Activated CD8-positive, alpha-beta T cell treated with anti-CD3 and anti-CD28 coated beads, Interleukin-2, amount 10 ng/mL, durations not matched to agents 7 days and 5 days (primary cell): ENCODE measurements at regions not wholly inside any gene's neighbourhood (a gene's known extent, or its start where the extent isn't known, plus 50 kb on each side); places are given as distances from the start of the nearest gene placed in this dataset.
"Not testable (repeated sequence)": the region's sequence is repeated elsewhere in the genome, so short reads cannot be mapped to it uniquely, and the experiment has no call there.

Experiments used
- ATAC-seq: fragments of 150-1000 bp; cut with Tn5 transposase; one replicate; pipeline ENCODE4 v1.10.0; 2021; ENCODE audit warnings: moderate library complexity
- CTCF ChIA-PET: fragments of 350-600 bp; sonication (Branson Sonifier 250); formaldehyde crosslinking; loops from one replicate; lab custom pipeline; 2021; ENCODE audit warnings: antibody characterized with exemption; lab: Charles Lee
- POLR2A ChIA-PET: fragments of 350-600 bp; sonication (Branson Sonifier 250); formaldehyde crosslinking; loops from one replicate; lab custom pipeline; 2021; ENCODE audit warnings: antibody characterized with exemption; lab: Charles Lee
- DNase-seq: peaks from one replicate; pipeline ENCODE4 v3.0.0-alpha.2; 2020
- H3K27ac Mint-ChIP-seq: one replicate; pipeline ENCODE4 v1.8.0; 2021; ENCODE audit warnings: mild to moderate bottlenecking, mixed read lengths
- H3K27me3 Mint-ChIP-seq: one replicate; pipeline ENCODE4 v1.8.0; 2021; ENCODE audit warnings: low read depth, mixed read lengths
- H3K36me3 Mint-ChIP-seq: one replicate; pipeline ENCODE4 v1.8.0; 2021; ENCODE audit warnings: low read depth, mixed read lengths
- H3K4me1 Mint-ChIP-seq: one replicate; pipeline ENCODE4 v1.8.0; 2021; ENCODE audit warnings: low read depth, mixed read lengths
- H3K4me3 Mint-ChIP-seq: one replicate; pipeline ENCODE4 v1.8.0; 2021; ENCODE audit warnings: mild to moderate bottlenecking, mixed read lengths
- H3K9me3 Mint-ChIP-seq: one replicate; pipeline ENCODE4 v1.8.0; 2022; ENCODE audit warnings: mixed read lengths; ENCODE audit not compliant: insufficient read depth

DNA sequence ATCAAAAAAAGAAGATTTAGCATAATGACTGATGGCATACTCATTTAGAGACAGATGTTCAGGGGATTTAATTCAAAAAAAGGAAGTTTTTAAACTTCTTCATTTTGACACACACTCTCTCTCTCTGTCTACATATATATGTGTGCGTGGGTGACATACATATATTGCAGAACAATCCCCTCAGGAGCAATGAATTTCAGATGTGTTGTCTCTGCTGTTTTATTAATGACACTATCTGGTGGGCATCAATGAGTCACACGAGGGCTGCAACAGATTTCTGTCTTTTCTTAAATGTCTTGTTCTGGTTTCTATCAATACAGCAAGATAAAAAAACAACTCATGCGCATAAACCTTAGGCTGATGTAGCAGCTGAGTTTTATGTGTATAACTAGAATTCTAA lies 123.5 kb upstream of the SLCO6A1 start:
- no peak overlapping the region for H3K4me3 Mint-ChIP-seq
- ChIA-PET POLR2A (no interaction called here), CTCF (no interaction called here)
- no peaks in the 10 kb centered on the region for H3K4me1 Mint-ChIP-seq
- no peak for ATAC-seq
- no peaks in the 10 kb centered on the region for H3K27me3 Mint-ChIP-seq
- no peaks in the 10 kb centered on the region for H3K36me3 Mint-ChIP-seq
- no peak overlapping the region for H3K27ac Mint-ChIP-seq
- no peaks in the 10 kb centered on the region for H3K9me3 Mint-ChIP-seq
- no peak for DNase-seq

DNA sequence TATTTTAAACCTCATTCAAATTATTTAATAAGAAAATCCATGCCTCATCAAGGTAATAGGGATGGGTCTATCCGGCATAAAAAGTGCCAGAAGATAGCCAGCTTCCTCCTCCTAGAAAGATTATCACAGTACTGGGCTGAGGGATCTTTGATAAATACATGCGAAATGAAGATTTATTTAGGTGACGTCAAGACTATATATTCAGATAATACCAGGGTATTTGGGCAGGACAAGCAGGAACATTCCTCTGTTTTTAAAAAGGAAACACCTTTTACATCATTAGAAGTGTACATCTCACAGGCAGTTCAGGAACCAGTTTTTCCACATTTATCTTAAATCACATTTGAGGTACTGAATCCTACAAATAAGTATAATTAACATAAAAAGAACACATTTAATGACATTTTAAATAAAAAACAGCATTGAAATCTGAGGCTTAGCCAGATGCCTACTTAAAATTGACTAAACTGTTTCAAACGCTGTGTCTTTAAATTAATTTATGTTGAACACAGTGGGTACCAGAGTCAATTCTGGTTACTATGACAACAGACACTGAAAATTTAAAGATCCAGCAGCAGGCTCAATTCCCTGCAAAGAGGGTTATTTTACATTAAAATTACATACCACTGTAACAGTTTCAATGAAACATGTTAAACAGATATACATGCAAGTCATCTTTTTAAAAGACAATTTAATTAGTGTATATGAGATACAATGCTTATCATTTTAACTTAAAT lies 124.7 kb upstream of the SLCO6A1 start:
- ATAC-seq (no peak), DNase-seq (no peak)
- H3K9me3 Mint-ChIP-seq = no peaks in the 10 kb centered on the region
- no peaks in the 10 kb centered on the region for H3K4me1 Mint-ChIP-seq
- H3K4me3 Mint-ChIP-seq = no peak overlapping the region
- H3K27me3 Mint-ChIP-seq = peaks cover 2% of the 10 kb centered on the region
- CTCF ChIA-PET = no interaction called here
- POLR2A ChIA-PET = no interaction called here
- no peaks in the 10 kb centered on the region for H3K36me3 Mint-ChIP-seq
- no peak overlapping the region for H3K27ac Mint-ChIP-seq

DNA sequence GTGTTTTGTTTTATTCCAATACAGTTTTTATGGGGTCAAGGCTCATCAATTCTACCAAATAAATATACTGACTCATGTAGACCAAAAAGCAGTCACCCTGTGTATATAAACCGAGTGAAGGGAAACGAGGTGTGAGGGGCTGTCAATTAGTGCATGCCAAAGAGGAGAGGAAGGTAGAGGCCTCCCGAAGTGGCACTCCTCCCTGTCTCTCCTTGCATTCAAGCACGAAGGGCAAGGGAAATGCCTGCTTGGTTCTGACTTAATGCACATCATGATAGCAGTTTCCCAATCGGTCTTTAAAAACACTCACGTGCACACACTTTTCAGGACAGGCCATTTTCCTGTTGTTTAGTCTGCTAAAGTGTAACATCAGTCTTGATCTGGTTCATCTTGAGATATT lies 125.6 kb upstream of the SLCO6A1 start:
- DNase-seq = no peak
- ATAC-seq = no peak
- Mint-ChIP-seq H3K36me3 (no peaks in the 10 kb centered on the region), H3K4me3 (no peak overlapping the region), H3K27ac (no peak overlapping the region), H3K9me3 (no peaks in the 10 kb centered on the region), H3K27me3 (peaks cover 3% of the 10 kb centered on the region), H3K4me1 (no peaks in the 10 kb centered on the region)
- CTCF ChIA-PET = no interaction called here
- POLR2A ChIA-PET = no interaction called here

DNA sequence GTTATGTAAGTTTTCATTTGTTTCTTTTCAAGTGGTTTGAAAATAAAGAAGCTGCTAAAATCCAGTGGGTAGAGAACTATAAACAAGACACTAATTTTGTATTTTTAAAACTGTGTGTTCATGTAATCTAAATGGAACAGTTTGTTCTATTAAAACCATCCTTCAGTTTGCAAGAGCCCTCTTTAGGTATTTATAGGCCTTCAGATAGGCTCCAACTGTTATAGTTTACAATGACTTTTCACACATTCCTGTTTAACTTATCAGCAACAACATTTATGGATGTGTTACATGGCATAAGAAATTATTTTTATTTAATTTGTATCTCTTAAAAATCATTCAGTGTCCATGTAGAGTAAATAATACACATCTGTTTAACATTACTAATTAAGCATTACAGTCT lies 126.7 kb upstream of the SLCO6A1 start:
- peaks cover 3% of the 10 kb centered on the region for H3K27me3 Mint-ChIP-seq
- no peaks in the 10 kb centered on the region for H3K36me3 Mint-ChIP-seq
- no peaks in the 10 kb centered on the region for H3K9me3 Mint-ChIP-seq
- no peak for DNase-seq
- CTCF ChIA-PET = no interaction called here
- no peaks in the 10 kb centered on the region for H3K4me1 Mint-ChIP-seq
- H3K27ac Mint-ChIP-seq = no peak overlapping the region
- no peak overlapping the region for H3K4me3 Mint-ChIP-seq
- no peak for ATAC-seq
- POLR2A ChIA-PET = no interaction called here

DNA sequence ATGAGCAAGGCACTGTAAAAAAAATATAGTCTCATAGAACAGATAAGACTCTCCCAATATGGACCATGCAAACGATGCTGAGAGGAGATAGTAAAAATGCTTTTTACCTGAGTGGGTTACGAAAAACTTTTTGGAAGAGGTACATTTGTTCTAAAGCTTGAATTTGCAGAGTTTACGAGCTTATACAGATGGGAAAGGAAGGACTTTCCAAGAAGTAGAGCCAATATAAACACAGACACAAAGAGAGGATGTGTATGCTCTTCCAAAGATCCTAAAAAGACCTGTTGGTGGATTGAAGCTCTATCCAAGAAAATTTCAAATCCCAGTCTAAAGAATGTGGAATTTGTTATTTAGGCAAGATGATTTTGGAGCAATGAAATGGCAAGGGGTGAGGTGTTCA lies 127.1 kb upstream of the SLCO6A1 start:
- ChIA-PET POLR2A (no interaction called here), CTCF (no interaction called here)

DNA sequence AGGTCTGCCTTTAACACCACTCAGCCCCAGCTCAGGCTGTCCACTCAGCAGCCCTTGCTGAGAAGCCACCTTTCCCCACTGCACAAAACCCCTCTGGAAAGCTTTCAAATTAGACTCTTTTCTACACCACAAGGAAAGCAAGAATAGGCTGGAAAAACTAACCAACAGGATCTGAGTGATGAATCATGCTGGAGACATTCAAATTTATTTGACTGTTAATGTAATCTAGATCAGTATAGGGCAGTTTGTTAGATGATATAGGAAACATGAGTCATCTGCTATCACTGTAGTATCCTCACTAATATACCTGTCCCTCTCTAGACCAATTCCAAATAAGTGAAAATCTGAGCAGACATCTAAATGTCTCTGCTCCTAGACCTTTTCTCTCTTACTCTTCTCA lies 127.8 kb upstream of the PAM start:
- H3K27ac Mint-ChIP-seq = no peak overlapping the region
- H3K27me3 Mint-ChIP-seq = peaks cover 3% of the 10 kb centered on the region
- POLR2A ChIA-PET = no interaction called here
- CTCF ChIA-PET = no interaction called here
- no peak for DNase-seq
- H3K9me3 Mint-ChIP-seq = no peaks in the 10 kb centered on the region
- no peaks in the 10 kb centered on the region for H3K4me1 Mint-ChIP-seq
- no peak overlapping the region for H3K4me3 Mint-ChIP-seq
- ATAC-seq = no peak
- no peaks in the 10 kb centered on the region for H3K36me3 Mint-ChIP-seq

More for the DNA sequence above, 127.1 kb upstream of the SLCO6A1 start:
- H3K36me3 Mint-ChIP-seq = no peaks in the 10 kb centered on the region
- peaks cover 3% of the 10 kb centered on the region for H3K27me3 Mint-ChIP-seq
- no peaks in the 10 kb centered on the region for H3K4me1 Mint-ChIP-seq
- H3K9me3 Mint-ChIP-seq = no peaks in the 10 kb centered on the region
- no peak for ATAC-seq
- H3K27ac Mint-ChIP-seq = no peak overlapping the region
- H3K4me3 Mint-ChIP-seq = no peak overlapping the region
- DNase-seq = no peak

DNA sequence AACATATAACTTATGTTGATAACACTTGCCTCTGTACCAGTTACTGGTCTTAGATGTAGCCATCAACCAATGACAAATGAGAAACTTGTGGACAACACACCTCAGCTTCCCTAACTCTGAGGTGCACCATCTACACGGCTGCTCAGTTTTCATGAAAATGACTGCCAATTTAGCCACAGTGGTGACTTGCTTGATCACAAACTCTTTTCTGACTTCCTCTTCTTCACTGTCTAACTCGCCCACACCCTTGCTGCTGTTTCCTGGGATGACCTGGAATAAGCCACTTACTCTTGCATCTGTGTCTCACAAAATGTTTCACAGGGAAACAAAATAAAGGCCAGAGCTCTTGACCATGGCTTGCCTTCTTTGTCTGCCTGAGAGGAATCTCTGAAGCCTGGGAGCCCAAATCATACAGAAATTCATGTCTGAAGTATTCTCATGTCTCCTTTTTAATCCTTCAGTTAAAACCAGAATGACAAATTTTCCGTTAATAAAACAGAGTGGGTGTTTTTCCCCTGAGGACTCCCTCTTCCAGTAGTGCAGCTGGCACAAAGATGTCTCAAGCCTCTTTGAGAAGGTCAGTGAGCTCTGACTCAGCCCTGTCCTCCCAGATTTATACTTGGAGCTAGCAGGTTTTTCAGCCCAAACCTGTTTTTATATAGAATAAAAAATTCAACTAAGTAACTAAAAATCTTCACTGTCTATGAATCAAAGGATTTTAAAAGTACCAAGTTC lies 126.5 kb upstream of the PAM start:
- Mint-ChIP-seq H3K9me3 (no peaks in the 10 kb centered on the region), H3K27me3 (peaks cover 3% of the 10 kb centered on the region), H3K4me3 (no peak overlapping the region), H3K4me1 (no peaks in the 10 kb centered on the region), H3K27ac (no peak overlapping the region), H3K36me3 (no peaks in the 10 kb centered on the region)
- no peak for ATAC-seq
- ChIA-PET CTCF (no interaction called here), POLR2A (no interaction called here)
- DNase-seq = no peak

DNA sequence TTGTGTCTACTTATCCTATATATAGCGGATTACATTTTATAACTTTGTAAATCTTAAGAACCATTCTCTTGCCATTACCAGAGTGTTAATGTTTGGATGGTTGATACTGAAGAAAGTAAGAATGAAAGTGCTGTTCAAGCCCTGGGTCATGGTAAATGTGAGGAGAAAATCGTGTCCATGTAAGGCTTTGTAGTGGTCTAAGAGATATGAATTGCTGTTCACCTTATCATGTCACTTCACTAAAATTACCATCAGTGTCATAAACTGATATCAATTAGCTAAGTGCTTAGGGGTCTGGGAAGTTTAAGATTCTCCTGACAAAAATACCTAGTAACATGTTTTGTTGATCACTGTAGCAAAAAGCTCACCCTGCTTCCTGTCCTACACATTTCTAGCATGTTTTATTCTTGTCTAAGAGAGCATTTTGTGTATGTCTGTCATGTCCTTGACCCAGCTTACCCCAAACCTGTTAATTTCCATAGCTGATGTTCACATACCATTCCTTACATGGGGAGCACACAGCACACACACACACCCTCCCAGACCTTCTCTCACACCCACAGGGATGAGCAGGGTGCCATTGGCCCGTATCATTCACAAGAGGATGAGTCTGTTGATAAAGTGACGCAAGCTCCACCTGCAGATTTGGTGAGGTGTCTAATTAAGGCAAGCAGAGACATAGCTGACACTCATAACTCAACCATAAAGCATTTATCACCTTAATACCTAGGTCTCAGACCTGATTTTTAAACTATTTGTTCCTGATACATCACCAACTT lies 125.1 kb upstream of the PAM start:
- no peaks in the 10 kb centered on the region for H3K4me1 Mint-ChIP-seq
- ChIA-PET CTCF (no interaction called here), POLR2A (no interaction called here)
- no peak overlapping the region for H3K4me3 Mint-ChIP-seq
- no peak for ATAC-seq
- no peak for DNase-seq
- no peak overlapping the region for H3K27ac Mint-ChIP-seq
- H3K27me3 Mint-ChIP-seq = peaks cover 3% of the 10 kb centered on the region
- H3K36me3 Mint-ChIP-seq = no peaks in the 10 kb centered on the region
- H3K9me3 Mint-ChIP-seq = no peaks in the 10 kb centered on the region

DNA sequence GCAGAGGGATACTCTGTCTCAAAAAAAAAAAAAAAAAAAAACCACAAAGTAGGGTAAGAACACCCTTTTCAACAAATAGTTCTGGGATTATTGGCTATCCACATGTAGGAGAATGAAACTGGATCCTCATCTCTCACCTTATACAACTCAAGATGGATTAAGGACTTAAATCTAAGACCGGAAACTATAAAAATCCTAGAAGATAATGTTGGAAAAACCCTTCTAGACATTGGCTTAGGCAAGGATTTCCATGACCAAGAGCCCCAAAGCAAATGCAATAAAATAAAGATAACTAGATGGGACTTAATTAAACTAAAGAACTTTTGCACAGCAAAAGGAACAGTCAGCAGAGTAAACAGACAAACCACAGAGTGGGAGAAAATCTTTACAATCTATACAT lies 119.7 kb upstream of the PAM start:
- H3K9me3 Mint-ChIP-seq, H3K4me1 Mint-ChIP-seq, H3K4me3 Mint-ChIP-seq, CTCF ChIA-PET, DNase-seq, ATAC-seq, H3K27ac Mint-ChIP-seq, H3K36me3 Mint-ChIP-seq, H3K27me3 Mint-ChIP-seq, POLR2A ChIA-PET: not testable (repeated sequence)

DNA sequence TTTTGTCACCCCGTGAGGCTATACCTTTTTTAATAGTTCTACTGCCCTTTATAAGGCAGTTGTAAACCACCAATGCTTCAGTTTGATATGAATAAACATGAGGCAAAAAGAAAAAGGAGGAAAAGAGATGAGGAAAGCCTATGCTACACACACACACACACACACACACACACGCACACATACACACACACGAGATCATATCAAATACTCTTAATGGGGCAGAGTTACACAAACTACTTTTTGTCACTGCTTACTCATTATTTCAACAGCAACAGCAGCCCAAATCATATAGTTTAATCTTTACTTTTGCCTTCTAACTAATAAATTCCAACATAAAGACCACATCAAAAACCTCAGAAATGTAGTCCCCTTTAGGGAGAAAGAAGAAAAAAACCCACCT lies 116.8 kb upstream of the PAM start:
- Mint-ChIP-seq H3K36me3 (no peaks in the 10 kb centered on the region), H3K27ac (no peak overlapping the region), H3K4me1 (no peaks in the 10 kb centered on the region), H3K9me3 (no peaks in the 10 kb centered on the region), H3K4me3 (no peak overlapping the region), H3K27me3 (no peaks in the 10 kb centered on the region)
- ChIA-PET CTCF (no interaction called here), POLR2A (no interaction called here)
- ATAC-seq (no peak), DNase-seq (no peak)

DNA sequence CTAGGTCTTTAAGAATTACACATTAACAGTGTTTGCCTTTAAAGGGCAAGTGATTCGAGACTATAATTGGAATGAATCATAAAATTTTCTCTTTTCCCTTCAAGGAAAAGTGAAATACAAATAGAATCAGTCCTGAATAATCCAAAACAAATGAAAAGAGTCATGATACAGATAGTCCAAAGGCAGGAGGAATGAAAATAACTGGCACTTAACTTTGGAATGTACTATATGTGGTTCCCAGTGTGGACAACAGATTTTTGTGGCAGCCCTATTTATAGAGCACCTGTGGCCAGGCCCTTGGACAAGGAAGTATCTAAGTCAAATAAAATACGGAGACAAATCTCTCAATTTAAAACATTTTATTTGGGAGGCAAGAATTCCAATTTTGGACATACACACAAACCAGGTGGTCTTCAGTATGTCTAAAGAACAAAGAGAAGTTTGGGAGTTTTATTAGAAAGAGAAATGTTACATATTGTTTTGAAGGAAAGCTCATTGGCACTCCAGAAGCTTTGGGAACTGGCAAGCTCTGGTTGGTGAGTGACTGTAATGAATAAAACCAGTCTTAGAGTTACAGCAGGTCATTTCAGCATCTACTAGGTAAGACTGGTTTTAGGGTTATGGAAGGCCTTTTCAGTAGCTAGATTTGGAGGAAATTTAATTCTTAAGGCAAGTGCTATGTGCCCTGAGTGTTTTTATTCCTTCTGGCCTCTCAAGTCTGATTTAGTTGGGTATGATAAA lies 116.0 kb upstream of the PAM start:
- Mint-ChIP-seq H3K9me3 (no peaks in the 10 kb centered on the region), H3K27ac (no peak overlapping the region), H3K4me1 (no peaks in the 10 kb centered on the region), H3K27me3 (no peaks in the 10 kb centered on the region), H3K36me3 (no peaks in the 10 kb centered on the region), H3K4me3 (no peak overlapping the region)
- CTCF ChIA-PET = no interaction called here
- POLR2A ChIA-PET = no interaction called here
- ATAC-seq = no peak
- no peak for DNase-seq
